Progenitor cell of endocrine pancreas (in vitro differentiated cells): ENCODE measurements at regions not wholly inside any gene's neighbourhood (a gene's known extent, or its start where the extent isn't known, plus 50 kb on each side); places are given as distances from the start of the nearest gene placed in this dataset.

Source experiments
- DNase-seq: peaks from one replicate; pipeline ENCODE4 v3.0.0; 2021; ENCODE audit warnings: low spot score; ENCODE audit not compliant: unreplicated experiment
- H3K27ac Mint-ChIP-seq: 2 replicates; pipeline ENCODE4 v1.8.0; 2021; ENCODE audit warnings: mild to moderate bottlenecking, moderate library complexity, mixed read lengths
- H3K27me3 Mint-ChIP-seq: 2 replicates; pipeline ENCODE4 v1.8.0; 2021; ENCODE audit warnings: mixed read lengths
- H3K36me3 Mint-ChIP-seq: 2 replicates; pipeline ENCODE4 v1.8.0; 2022; ENCODE audit warnings: mixed read lengths; ENCODE audit not compliant: insufficient read depth
- H3K4me1 Mint-ChIP-seq: 2 replicates; pipeline ENCODE4 v1.8.0; 2021; ENCODE audit warnings: low read depth, mixed read lengths
- H3K4me3 Mint-ChIP-seq: 2 replicates; pipeline ENCODE4 v1.8.0; 2021; ENCODE audit warnings: low read depth, mild to moderate bottlenecking, moderate library complexity, mixed read lengths
- H3K9me3 Mint-ChIP-seq: 2 replicates; pipeline ENCODE4 v1.8.0; 2021; ENCODE audit warnings: low read depth, mixed read lengths
- TF ChIP-seq, protein P1 (sequence below): fragments of 200-600 bp; sonication (generic); IDR thresholded peaks from one replicate; pipeline ENCODE4 v1.5.0; 2021; ENCODE audit warnings: antibody characterized with exemption, mild to moderate bottlenecking; ENCODE audit not compliant: unreplicated experiment

DNA sequence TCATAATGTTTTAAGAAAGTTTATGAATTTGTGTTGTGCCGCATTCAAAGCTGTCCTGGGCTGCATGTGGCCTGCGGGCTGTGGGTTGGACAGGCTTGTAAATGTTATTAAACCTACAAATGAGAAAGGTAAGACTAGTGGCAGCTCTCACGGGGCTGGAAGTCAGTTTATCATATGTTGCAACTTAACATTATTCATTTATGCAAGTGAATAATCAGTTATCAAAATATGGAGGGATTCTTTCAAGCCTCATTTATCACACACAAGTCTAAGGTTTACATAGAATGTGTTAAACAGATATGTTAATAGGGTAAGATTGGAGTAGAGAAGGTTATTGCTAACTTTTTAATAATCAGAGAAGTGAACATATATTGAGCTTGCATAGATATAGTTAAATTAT is 442.5 kb upstream of the RGS6 start:
- no peak for DNase-seq
- Mint-ChIP-seq H3K9me3 (no peaks in the 10 kb centered on the region), H3K36me3 (peaks cover 7% of the 10 kb centered on the region), H3K4me3 (no peak overlapping the region), H3K27ac (no peak overlapping the region), H3K4me1 (peaks cover 14% of the 10 kb centered on the region), H3K27me3 (no peaks in the 10 kb centered on the region)
- TF ChIP-seq, protein P1, sequence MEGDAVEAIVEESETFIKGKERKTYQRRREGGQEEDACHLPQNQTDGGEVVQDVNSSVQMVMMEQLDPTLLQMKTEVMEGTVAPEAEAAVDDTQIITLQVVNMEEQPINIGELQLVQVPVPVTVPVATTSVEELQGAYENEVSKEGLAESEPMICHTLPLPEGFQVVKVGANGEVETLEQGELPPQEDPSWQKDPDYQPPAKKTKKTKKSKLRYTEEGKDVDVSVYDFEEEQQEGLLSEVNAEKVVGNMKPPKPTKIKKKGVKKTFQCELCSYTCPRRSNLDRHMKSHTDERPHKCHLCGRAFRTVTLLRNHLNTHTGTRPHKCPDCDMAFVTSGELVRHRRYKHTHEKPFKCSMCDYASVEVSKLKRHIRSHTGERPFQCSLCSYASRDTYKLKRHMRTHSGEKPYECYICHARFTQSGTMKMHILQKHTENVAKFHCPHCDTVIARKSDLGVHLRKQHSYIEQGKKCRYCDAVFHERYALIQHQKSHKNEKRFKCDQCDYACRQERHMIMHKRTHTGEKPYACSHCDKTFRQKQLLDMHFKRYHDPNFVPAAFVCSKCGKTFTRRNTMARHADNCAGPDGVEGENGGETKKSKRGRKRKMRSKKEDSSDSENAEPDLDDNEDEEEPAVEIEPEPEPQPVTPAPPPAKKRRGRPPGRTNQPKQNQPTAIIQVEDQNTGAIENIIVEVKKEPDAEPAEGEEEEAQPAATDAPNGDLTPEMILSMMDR = no peak

DNA sequence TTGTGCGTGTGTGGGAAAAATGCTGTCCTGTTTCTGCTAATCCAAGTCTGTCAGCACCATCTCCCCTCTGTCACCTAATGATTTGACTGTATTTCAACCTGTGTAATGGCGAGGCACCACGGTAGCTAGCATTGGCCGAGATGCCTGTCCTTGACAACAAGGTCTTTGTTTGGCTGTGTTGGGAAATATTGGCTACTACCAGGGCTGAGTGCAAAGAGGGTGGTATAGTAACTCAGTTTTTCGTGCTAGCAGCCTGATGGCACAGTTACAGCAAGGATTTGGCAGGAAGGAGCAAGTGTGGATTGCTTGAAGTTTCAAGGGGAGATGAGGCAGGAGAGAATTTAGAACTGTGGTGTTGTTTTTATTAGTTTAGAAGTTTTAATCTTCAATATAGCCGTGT is 440.3 kb upstream of the RGS6 start:
- H3K27me3 Mint-ChIP-seq = no peaks in the 10 kb centered on the region
- H3K27ac Mint-ChIP-seq = peak overlapping the region; percentile 49
- peaks cover 7% of the 10 kb centered on the region for H3K36me3 Mint-ChIP-seq
- no peak for DNase-seq
- TF ChIP-seq, protein P1 = no peak
- no peak overlapping the region for H3K4me3 Mint-ChIP-seq
- peaks cover 14% of the 10 kb centered on the region for H3K4me1 Mint-ChIP-seq
- peaks cover 4% of the 10 kb centered on the region for H3K9me3 Mint-ChIP-seq

DNA sequence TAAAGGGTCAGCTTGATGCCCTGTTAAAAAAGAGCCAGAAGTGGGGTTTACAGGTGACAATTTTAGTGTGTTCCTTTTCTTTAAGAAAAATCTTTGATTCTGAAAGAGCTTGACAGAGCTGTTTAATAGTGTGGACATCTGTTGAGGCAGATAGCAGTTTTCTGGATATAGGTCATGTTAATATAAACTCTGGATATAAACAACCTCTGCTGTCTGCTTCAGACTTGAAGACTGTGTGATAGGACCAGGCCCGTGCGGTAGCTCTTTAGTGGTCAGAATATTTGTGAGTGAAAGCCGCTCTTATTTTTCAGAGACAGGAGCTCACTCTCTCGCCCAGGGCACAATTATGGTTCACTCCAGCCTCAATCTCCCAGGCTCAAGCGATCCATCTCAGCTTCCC is 439.9 kb upstream of the RGS6 start:
- Mint-ChIP-seq H3K9me3 (peaks cover 4% of the 10 kb centered on the region), H3K4me3 (no peak overlapping the region), H3K27me3 (no peaks in the 10 kb centered on the region), H3K36me3 (peaks cover 8% of the 10 kb centered on the region), H3K27ac (peak overlapping the region; percentile 71), H3K4me1 (peaks cover 13% of the 10 kb centered on the region)
- TF ChIP-seq, protein P1 = no peak
- DNase-seq = no peak

DNA sequence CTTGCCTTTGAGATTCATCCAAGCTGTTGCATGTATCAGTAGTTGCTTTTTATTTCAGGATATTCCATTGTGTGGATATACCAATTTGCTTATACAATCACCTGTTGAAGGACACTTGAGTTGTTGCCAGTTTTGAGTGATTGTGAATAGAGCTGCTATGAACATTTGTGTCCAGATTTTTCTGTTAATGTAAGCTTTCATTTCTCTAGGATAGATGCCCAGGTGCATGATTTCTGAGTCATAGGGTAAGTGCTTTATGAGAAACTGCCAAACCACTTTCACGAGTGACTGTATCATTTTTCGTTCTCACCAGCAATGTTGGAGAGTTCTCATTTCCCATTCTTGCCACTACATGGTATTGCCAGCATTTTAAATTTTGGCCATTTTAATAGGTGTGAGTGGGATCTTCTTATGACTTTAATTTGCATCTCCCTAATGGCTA is 434.6 kb upstream of the RGS6 start:
- TF ChIP-seq, protein P1 = no peak
- DNase-seq = no peak
- Mint-ChIP-seq H3K4me1 (peaks cover 5% of the 10 kb centered on the region), H3K4me3 (no peak overlapping the region), H3K27ac (no peak overlapping the region), H3K36me3 (peaks cover 8% of the 10 kb centered on the region), H3K27me3 (no peaks in the 10 kb centered on the region), H3K9me3 (peaks cover 4% of the 10 kb centered on the region)

DNA sequence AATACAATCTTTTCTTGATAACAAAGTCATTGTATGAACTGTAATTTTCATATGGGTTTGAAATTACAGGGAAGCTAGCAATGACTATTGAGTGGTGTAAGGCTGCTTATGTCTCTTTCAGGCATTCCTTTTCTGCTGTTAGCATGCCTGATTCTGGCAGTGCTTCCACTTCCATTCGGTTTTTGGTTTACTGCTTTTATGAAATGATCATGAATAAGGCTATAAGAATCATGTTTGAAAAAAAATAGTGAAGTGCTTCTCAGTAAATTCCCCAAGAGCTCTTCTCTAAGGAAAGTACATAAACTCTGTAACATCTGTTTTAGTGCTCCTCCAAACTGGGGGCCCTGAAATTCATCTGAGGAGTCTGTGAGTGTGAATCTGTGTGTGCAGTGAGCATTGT is 434.0 kb upstream of the RGS6 start:
- Mint-ChIP-seq H3K27me3 (no peaks in the 10 kb centered on the region), H3K27ac (no peak overlapping the region), H3K4me3 (no peak overlapping the region), H3K4me1 (peaks cover 5% of the 10 kb centered on the region), H3K36me3 (peaks cover 8% of the 10 kb centered on the region), H3K9me3 (peaks cover 4% of the 10 kb centered on the region)
- TF ChIP-seq, protein P1 = no peak
- no peak for DNase-seq
